A549 (cell line): ENCODE measurements at regions not wholly inside any gene's neighbourhood (a gene's known extent, or its start where the extent isn't known, plus 50 kb on each side); places are given as distances from the start of the nearest gene placed in this dataset.

Experiments used
- ATAC-seq, 2 experiments: fragments of 200-7000 bp in 1 of 2; fragments of >200 bp in 1 of 2; cut with Nextera tagmentation in 1 of 2; cut with Tn5 transposase in 1 of 2; 3 replicates each; pipeline versions ENCODE4 v1.8.0 to v1.9.1; 2018 to 2020; ENCODE audit warnings: mild to moderate bottlenecking in 1 of 2, moderate library complexity in 1 of 2
- CTCF ChIA-PET: fragments of 300-600 bp; sonication (Branson Sonifier 250); formaldehyde crosslinking; extraction: SDS; loops from one replicate; lab custom pipeline; 2021; ENCODE audit warnings: antibody characterized with exemption, inconsistent platforms; lab: Yijun Ruan, JAX
- POLR2A ChIA-PET: fragments of 350-600 bp; formaldehyde crosslinking; extraction: SDS; loops from one replicate; lab custom pipeline; 2021; ENCODE audit warnings: antibody characterized with exemption, inconsistent platforms; lab: Yijun Ruan, JAX
- DNase-seq, 2 experiments: peaks; one replicate each; pipeline versions ENCODE4 v3.0.0 to v3.0.0-alpha.2; 2011 to 2016; ENCODE audit warnings: low read depth in 1 of 2, low spot score in 1 of 2
- FAIRE-seq: peaks from 2 replicates; lab custom pipeline; 2011; peaks lifted over from hg19 to GRCh38; lab: Jason Lieb, UNC
- H3K27ac ChIP-seq, 2 experiments: fragments of >200 bp; sonication (Bioruptor Twin); formaldehyde crosslinking; 3 replicates each; pipeline ENCODE4 v1.5.1; 2016 to 2017
- H3K4me1 ChIP-seq: fragments of >200 bp; sonication (Bioruptor Twin); formaldehyde crosslinking; 3 replicates; pipeline ENCODE4 v1.6.1; 2016
- H3K4me2 ChIP-seq: fragments of >200 bp; sonication (Bioruptor Twin); formaldehyde crosslinking; 3 replicates; pipeline ENCODE4 v1.6.1; 2016
- H3K4me3 ChIP-seq: fragments of >200 bp; sonication (Bioruptor Twin); formaldehyde crosslinking; 3 replicates; pipeline ENCODE4 v1.5.1; 2016
- H3K9me3 ChIP-seq: fragments of >200 bp; sonication (Bioruptor Twin); formaldehyde crosslinking; 3 replicates; pipeline ENCODE4 v1.6.1; 2016
- BHLHE40 ChIP-seq: IDR thresholded peaks from 2 replicates; pipeline ENCODE4 v1.6.1; 2012; ENCODE audit warnings: low read depth, low read length, inconsistent platforms
- CBX2 ChIP-seq: fragments of 200-600 bp; sonication (generic); IDR thresholded peaks from 2 replicates; pipeline ENCODE4 v1.6.1; 2016; ENCODE audit warnings: low read depth, mild to moderate bottlenecking, borderline replicate concordance
- CHD2 ChIP-seq: fragments of 150-350 bp; IDR thresholded peaks from 2 replicates; pipeline ENCODE4 v1.6.1; 2014; ENCODE audit warnings: low read length; ENCODE audit not compliant: partially characterized antibody
- ELK1 ChIP-seq: fragments of 150-350 bp; IDR thresholded peaks from 2 replicates; pipeline ENCODE4 v1.6.1; 2014; ENCODE audit warnings: low read depth, mild to moderate bottlenecking, low read length
- EP300 ChIP-seq, 2 experiments: fragments of >200 bp; sonication (Bioruptor Twin); formaldehyde crosslinking; IDR thresholded peaks; 2 replicates in 1 of 2; 3 replicates in 1 of 2; pipeline ENCODE4 v1.6.1; 2016 to 2017
- FOSB ChIP-seq: fragments of 250-450 bp; sonication (Bioruptor Pico); IDR thresholded peaks from 2 replicates; pipeline ENCODE4 v1.5.0; 2020; ENCODE audit warnings: mild to moderate bottlenecking, moderate library complexity
- FOSL2 ChIP-seq, 2 experiments: fragments of 450-650 bp in 1 of 2; fragments of >200 bp in 1 of 2; sonication (Bioruptor Twin) in 1 of 2; formaldehyde crosslinking; IDR thresholded peaks; 2 replicates each; pipeline versions ENCODE4 v1.5.0 to v1.6.1; 2016 to 2020; ENCODE audit warnings: mild to moderate bottlenecking in 1 of 2, moderate library complexity in 1 of 2
- HDAC2 ChIP-seq: fragments of 200-600 bp; sonication (generic); IDR thresholded peaks from 2 replicates; pipeline ENCODE4 v1.6.1; 2016
- HES2 ChIP-seq: fragments of >200 bp; sonication (Bioruptor Twin); formaldehyde crosslinking; IDR thresholded peaks from 2 replicates; pipeline ENCODE4 v1.6.1; 2016
- JUN ChIP-seq, 2 experiments: fragments of >200 bp; sonication (Bioruptor Twin); formaldehyde crosslinking; IDR thresholded peaks; 2 replicates in 1 of 2; 3 replicates in 1 of 2; pipeline ENCODE4 v1.6.1; 2016 to 2017
- JUNB ChIP-seq: fragments of >200 bp; sonication (Bioruptor Twin); formaldehyde crosslinking; IDR thresholded peaks from 2 replicates; pipeline ENCODE4 v1.6.1; 2016
- KDM1A ChIP-seq: fragments of 200-600 bp; sonication (generic); IDR thresholded peaks from 2 replicates; pipeline ENCODE4 v1.6.1; 2016; ENCODE audit warnings: low read depth, mild to moderate bottlenecking
- MAX ChIP-seq: IDR thresholded peaks from 2 replicates; pipeline ENCODE4 v1.6.1; 2012
- MYC ChIP-seq: IDR thresholded peaks from 2 replicates; pipeline ENCODE4 v1.6.1; 2012; ENCODE audit warnings: mild to moderate bottlenecking, inconsistent platforms, low read length, improper control_type of control experiment, borderline replicate concordance
- NFE2L2 ChIP-seq: fragments of 150-350 bp; conservative IDR thresholded peaks from 2 replicates; pipeline ENCODE4 v1.6.1; 2014; ENCODE audit warnings: low read length
- NR3C1 ChIP-seq: fragments of >200 bp; sonication (Bioruptor Twin); formaldehyde crosslinking; IDR thresholded peaks from 3 replicates; pipeline ENCODE4 v1.6.1; 2017
- PBX3 ChIP-seq: IDR thresholded peaks from 2 replicates; pipeline ENCODE4 v1.6.1; 2012
- PHF8 ChIP-seq: fragments of 200-600 bp; sonication (generic); IDR thresholded peaks from 2 replicates; pipeline ENCODE4 v1.6.1; 2016; ENCODE audit warnings: low read depth, mild to moderate bottlenecking, antibody characterized with exemption, moderate library complexity, borderline replicate concordance
- POLR2A ChIP-seq: IDR thresholded peaks from 2 replicates; pipeline ENCODE4 v1.6.1; 2012; ENCODE audit warnings: mild to moderate bottlenecking, low read length
- RAD21 ChIP-seq, 2 experiments: fragments of >200 bp in 1 of 2; sonication (Bioruptor Twin) in 1 of 2; formaldehyde crosslinking in 1 of 2; IDR thresholded peaks in 1 of 2; conservative IDR thresholded peaks in 1 of 2; 2 replicates in 1 of 2; 3 replicates in 1 of 2; pipeline ENCODE4 v1.6.1; 2012 to 2018; ENCODE audit warnings: inconsistent platforms in 1 of 2
- RCOR1 ChIP-seq: fragments of 150-350 bp; IDR thresholded peaks from 2 replicates; pipeline ENCODE4 v1.6.1; 2014; ENCODE audit warnings: antibody characterized with exemption, low read length, low read depth
- REST ChIP-seq: fragments of 200-600 bp; sonication (generic); IDR thresholded peaks from 2 replicates; pipeline ENCODE4 v1.6.1; 2016; ENCODE audit warnings: antibody characterized with exemption, mild to moderate bottlenecking, moderate library complexity
- RNF2 ChIP-seq: fragments of 200-600 bp; sonication (generic); IDR thresholded peaks from 2 replicates; pipeline ENCODE4 v1.6.1; 2016; ENCODE audit warnings: low read depth, mild to moderate bottlenecking, antibody characterized with exemption, moderate library complexity, borderline replicate concordance
- SREBF2 ChIP-seq: fragments of 450-650 bp; IDR thresholded peaks from 2 replicates; pipeline ENCODE4 v1.6.1; 2014; ENCODE audit warnings: mild to moderate bottlenecking, moderate library complexity
- USF2 ChIP-seq: fragments of 450-650 bp; IDR thresholded peaks from 2 replicates; pipeline ENCODE4 v1.6.1; 2014; ENCODE audit warnings: antibody characterized with exemption
- ZC3H11A ChIP-seq: fragments of 450-650 bp; IDR thresholded peaks from 2 replicates; pipeline ENCODE4 v1.6.1; 2014; ENCODE audit warnings: antibody characterized with exemption, mild to moderate bottlenecking
- ZFP36 ChIP-seq: fragments of 450-650 bp; IDR thresholded peaks from 2 replicates; pipeline ENCODE4 v1.6.1; 2014; ENCODE audit warnings: borderline replicate concordance; ENCODE audit not compliant: partially characterized antibody
- ZNF302 ChIP-seq: fragments of 250-450 bp; sonication (Bioruptor Pico); IDR thresholded peaks from 2 replicates; pipeline ENCODE4 v1.9.0; 2021; ENCODE audit warnings: inconsistent platforms, mild to moderate bottlenecking, moderate library complexity
- WGBS: methylation state at CpG from one replicate; pipeline ENCODE4 v1.1.6; 2017; ENCODE audit errors: missing lambda C conversion rate; 5-methylcytosine and 5-hydroxymethylcytosine counted together

GRCh38 chr17:54493691-54494090, 407.0 kb upstream of the TOM1L1 start:
- FAIRE-seq (peak; percentile 61), ATAC-seq (no peak), DNase-seq (no peak)
- POLR2A ChIA-PET = no interaction called here
- Histone ChIP-seq H3K4me3 (no peak overlapping the region), H3K9me3 (no peaks in the 10 kb centered on the region), H3K4me1 (no peaks in the 10 kb centered on the region), H3K4me2 (no peak overlapping the region), H3K27ac (no peak overlapping the region)
- no peak for TF ChIP-seq PBX3
- no peak for TF ChIP-seq RAD21 (conservative IDR thresholded peaks at IDR 0.05 in 1 of 2, IDR thresholded peaks at IDR 0.05 in 1 of 2)
- TF ChIP-seq ZFP36 = no peak
- TF ChIP-seq JUN (IDR thresholded peaks at IDR 0.05) = no peak
- no peak for TF ChIP-seq POLR2A
- no peak for TF ChIP-seq USF2
- no peak for TF ChIP-seq NFE2L2
- TF ChIP-seq FOSL2 (IDR thresholded peaks at IDR 0.05) = no peak
- TF ChIP-seq FOSL2 (CRISPR knock-in tag; IDR thresholded peaks at IDR 0.05) = no peak
- TF ChIP-seq RNF2 = no peak
- no peak for TF ChIP-seq PHF8
- no peak for TF ChIP-seq HDAC2
- no peak for TF ChIP-seq MYC
- CTCF ChIA-PET = no interaction called here

GRCh38 chr17:54494721-54495715, 405.6 kb upstream of the TOM1L1 start:
- FAIRE-seq (peak; percentile 51), DNase-seq (no peak), ATAC-seq (no peak)
- no peak overlapping the region for H3K27ac ChIP-seq
- H3K4me1 ChIP-seq = no peaks in the 10 kb centered on the region
- no peaks in the 10 kb centered on the region for H3K9me3 ChIP-seq
- H3K4me2 ChIP-seq = no peak overlapping the region
- no peak overlapping the region for H3K4me3 ChIP-seq
- ChIA-PET CTCF (no interaction called here), POLR2A (no interaction called here)
- 4% methylated on average over 9 of the region's 9 CpGs for WGBS
- TF ChIP-seq EP300 (IDR thresholded peaks at IDR 0.05) = no peak
- no peak for TF ChIP-seq HES2
- no peak for TF ChIP-seq BHLHE40
- no peak for TF ChIP-seq CBX2
- no peak for TF ChIP-seq REST
- no peak for TF ChIP-seq SREBF2
- no peak for TF ChIP-seq ELK1
- no peak for TF ChIP-seq FOSL2 (IDR thresholded peaks at IDR 0.05)
- no peak for TF ChIP-seq FOSL2 (CRISPR knock-in tag; IDR thresholded peaks at IDR 0.05)
- TF ChIP-seq ZC3H11A = no peak
- no peak for TF ChIP-seq JUNB
- no peak for TF ChIP-seq RCOR1
- no peak for TF ChIP-seq KDM1A
- no peak for TF ChIP-seq FOSB (CRISPR knock-in tag)
- TF ChIP-seq RAD21 (conservative IDR thresholded peaks at IDR 0.05 in 1 of 2, IDR thresholded peaks at IDR 0.05 in 1 of 2) = no peak
- no peak for TF ChIP-seq ZNF302
- TF ChIP-seq NR3C1 = no peak
- no peak for TF ChIP-seq CHD2
- no peak for TF ChIP-seq MAX
